ENCODE measurements at regions not wholly inside any gene's neighbourhood (a gene's known extent, or its start where the extent isn't known, plus 50 kb on each side); places are given as distances from the start of the nearest gene placed in this dataset.

DNA sequence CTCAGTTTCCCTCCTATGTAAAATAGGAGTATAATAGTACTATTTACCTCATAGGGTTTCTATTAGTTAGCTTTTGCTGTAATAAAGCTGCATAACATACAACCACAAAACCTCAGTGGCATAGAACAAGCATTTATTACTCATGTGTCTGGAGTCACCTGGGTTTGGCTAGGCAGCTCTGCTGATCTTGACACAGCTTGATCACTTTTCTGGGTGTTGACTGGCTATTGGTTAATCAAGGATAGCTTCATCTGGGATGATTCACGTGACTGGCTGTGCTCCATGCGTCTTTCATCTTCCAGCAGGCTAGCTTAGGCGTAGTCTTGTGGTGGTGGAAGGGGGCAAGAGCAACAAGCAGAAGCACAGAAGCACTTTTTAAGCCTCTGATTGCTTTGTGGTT lies 112.6 kb downstream of the SQOR start:
- Histone ChIP-seq H3K27me3 (ENCODE audit: control insufficient read depth in 4 of 4, insufficient read depth in 4 of 4, low read length in 3 of 4) (no peaks in the 10 kb centered on the region), H3K36me3 (ENCODE audit: control insufficient read depth in 4 of 4, insufficient read depth in 3 of 4, low read depth in 1 of 4, low read length in 3 of 4) (no peaks in the 10 kb centered on the region), H3K4me1 (ENCODE audit: control insufficient read depth in 4 of 4, insufficient read depth in 4 of 4, low read length in 3 of 4) (no peaks in the 10 kb centered on the region), H3K4me3 (ENCODE audit: low read depth in 1 of 3, low read length in 3 of 3) (no peak overlapping the region), H3K9ac (ENCODE audit: low read depth in 1 of 2, low read length in 2 of 2) (no peak overlapping the region), H3K27ac (ENCODE audit: low read depth in 1 of 2, low read length in 2 of 2) (no peak overlapping the region), H3K9me3 (ENCODE audit: control insufficient read depth in 4 of 4, low read length in 3 of 4) (no peaks in the 10 kb centered on the region)
- TF ChIP-seq SP1 (IDR thresholded peaks at IDR 0.05) (no peak), GABPA (IDR thresholded peaks at IDR 0.05 in 1 of 2, conservative IDR thresholded peaks at IDR 0.05 in 1 of 2) (no peak), YY1 (IDR thresholded peaks at IDR 0.05) (no peak), RXRA (IDR thresholded peaks at IDR 0.05) (no peak)
- TF ChIP-seq, protein P1, sequence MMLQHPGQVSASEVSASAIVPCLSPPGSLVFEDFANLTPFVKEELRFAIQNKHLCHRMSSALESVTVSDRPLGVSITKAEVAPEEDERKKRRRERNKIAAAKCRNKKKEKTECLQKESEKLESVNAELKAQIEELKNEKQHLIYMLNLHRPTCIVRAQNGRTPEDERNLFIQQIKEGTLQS (IDR thresholded peaks at IDR 0.05) = no peak
- TF ChIP-seq, protein P2, sequence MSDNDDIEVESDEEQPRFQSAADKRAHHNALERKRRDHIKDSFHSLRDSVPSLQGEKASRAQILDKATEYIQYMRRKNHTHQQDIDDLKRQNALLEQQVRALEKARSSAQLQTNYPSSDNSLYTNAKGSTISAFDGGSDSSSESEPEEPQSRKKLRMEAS (IDR thresholded peaks at IDR 0.05) = no peak
- no peak for DNase-seq (ENCODE audit: low spot score)
- 70% methylated on average over 3 of the region's 3 CpGs for WGBS

DNA sequence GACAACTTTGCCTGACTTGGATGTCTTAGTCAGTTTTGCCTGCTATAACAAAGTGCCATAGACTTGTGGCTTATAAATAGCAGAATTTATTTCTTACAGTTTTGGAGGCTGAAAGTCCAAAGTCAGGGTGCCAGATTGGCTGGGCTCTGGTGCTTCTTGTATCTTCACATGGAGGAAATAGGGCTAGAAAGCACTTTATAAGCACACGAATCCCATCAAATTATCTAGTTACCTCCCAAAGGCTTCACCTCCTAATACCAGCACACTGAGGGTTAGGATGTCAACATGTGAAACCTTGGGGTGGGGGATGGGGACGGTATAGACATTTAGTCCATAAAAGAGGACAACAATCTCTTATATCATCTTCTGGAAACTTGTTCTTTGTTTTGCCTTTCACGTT lies 116.8 kb downstream of the SQOR start:
- 71% methylated on average over 3 of the region's 3 CpGs for WGBS
- H3K27ac ChIP-seq (ENCODE audit: low read depth in 1 of 2, low read length in 2 of 2) = no peak overlapping the region
- no peak overlapping the region for H3K9ac ChIP-seq (ENCODE audit: low read depth in 1 of 2, low read length in 2 of 2)
- H3K4me3 ChIP-seq (ENCODE audit: low read depth in 1 of 3, low read length in 3 of 3) = no peak overlapping the region
- TF ChIP-seq HNF4G (IDR thresholded peaks at IDR 0.05) (no peak), HNF4A (conservative IDR thresholded peaks at IDR 0.05) (no peak), FOXA1 (IDR thresholded peaks at IDR 0.05) (no peak), YY1 (IDR thresholded peaks at IDR 0.05) (no peak), RXRA (IDR thresholded peaks at IDR 0.05) (no peak), FOXA2 (IDR thresholded peaks at IDR 0.05) (no peak), NR2F2 (IDR thresholded peaks at IDR 0.05) (no peak), GABPA (IDR thresholded peaks at IDR 0.05 in 1 of 2, conservative IDR thresholded peaks at IDR 0.05 in 1 of 2) (no peak)
- TF ChIP-seq, protein P3, sequence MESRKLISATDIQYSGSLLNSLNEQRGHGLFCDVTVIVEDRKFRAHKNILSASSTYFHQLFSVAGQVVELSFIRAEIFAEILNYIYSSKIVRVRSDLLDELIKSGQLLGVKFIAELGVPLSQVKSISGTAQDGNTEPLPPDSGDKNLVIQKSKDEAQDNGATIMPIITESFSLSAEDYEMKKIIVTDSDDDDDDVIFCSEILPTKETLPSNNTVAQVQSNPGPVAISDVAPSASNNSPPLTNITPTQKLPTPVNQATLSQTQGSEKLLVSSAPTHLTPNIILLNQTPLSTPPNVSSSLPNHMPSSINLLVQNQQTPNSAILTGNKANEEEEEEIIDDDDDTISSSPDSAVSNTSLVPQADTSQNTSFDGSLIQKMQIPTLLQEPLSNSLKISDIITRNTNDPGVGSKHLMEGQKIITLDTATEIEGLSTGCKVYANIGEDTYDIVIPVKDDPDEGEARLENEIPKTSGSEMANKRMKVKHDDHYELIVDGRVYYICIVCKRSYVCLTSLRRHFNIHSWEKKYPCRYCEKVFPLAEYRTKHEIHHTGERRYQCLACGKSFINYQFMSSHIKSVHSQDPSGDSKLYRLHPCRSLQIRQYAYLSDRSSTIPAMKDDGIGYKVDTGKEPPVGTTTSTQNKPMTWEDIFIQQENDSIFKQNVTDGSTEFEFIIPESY (IDR thresholded peaks at IDR 0.05) = no peak
- TF ChIP-seq, protein P2 (IDR thresholded peaks at IDR 0.05) = no peak
- no peaks in the 10 kb centered on the region for H3K9me3 ChIP-seq (ENCODE audit: control insufficient read depth in 4 of 4, low read length in 3 of 4)
- H3K4me1 ChIP-seq (ENCODE audit: control insufficient read depth in 4 of 4, insufficient read depth in 4 of 4, low read length in 3 of 4) = no peaks in the 10 kb centered on the region
- no peaks in the 10 kb centered on the region for H3K27me3 ChIP-seq (ENCODE audit: control insufficient read depth in 4 of 4, insufficient read depth in 4 of 4, low read length in 3 of 4)
- DNase-seq (ENCODE audit: low spot score) = no peak
- no peaks in the 10 kb centered on the region for H3K36me3 ChIP-seq (ENCODE audit: control insufficient read depth in 4 of 4, insufficient read depth in 3 of 4, low read depth in 1 of 4, low read length in 3 of 4)

DNA sequence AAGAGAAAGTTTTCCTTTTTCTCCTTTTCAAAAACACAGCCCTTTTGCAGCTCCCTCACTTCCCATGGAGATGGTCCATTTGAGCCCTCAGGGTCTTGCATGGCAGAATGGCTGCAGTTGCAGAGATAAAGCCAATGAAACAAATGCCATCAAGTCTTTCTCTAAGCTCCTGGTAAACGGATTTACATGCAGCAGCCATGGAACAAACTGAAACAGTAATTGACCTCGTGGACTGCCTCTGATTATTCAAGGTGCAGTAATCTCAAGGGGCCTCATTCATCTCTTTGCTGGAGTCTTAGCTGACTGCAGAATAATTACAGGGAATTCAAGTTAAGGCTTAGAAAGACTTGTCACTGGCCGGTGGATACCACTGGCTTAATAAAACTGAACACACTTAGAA lies 125.1 kb downstream of the SQOR start:
- peaks cover 0 to 9% (median 4%) of the 10 kb centered on the region in 4 donors for H3K4me1 ChIP-seq (ENCODE audit: control insufficient read depth in 4 of 4, insufficient read depth in 4 of 4, low read length in 3 of 4)
- H3K9ac ChIP-seq (ENCODE audit: low read depth in 1 of 2, low read length in 2 of 2) = no peak overlapping the region
- whole genome bisulfite sequencing = 60% methylated on average over 3 of the region's 3 CpGs
- no peak for DNase-seq (ENCODE audit: low spot score)
- H3K27ac ChIP-seq (ENCODE audit: low read depth in 1 of 2, low read length in 2 of 2) = no peak overlapping the region
- TF ChIP-seq JUND (IDR thresholded peaks at IDR 0.05) (no peak), TAF1 (conservative IDR thresholded peaks at IDR 0.05) (no peak), NR2F2 (IDR thresholded peaks at IDR 0.05) (no peak), RAD21 (IDR thresholded peaks at IDR 0.05) (no peak), FOXA1 (IDR thresholded peaks at IDR 0.05) (no peak), SP1 (IDR thresholded peaks at IDR 0.05) (no peak), HNF4A (conservative IDR thresholded peaks at IDR 0.05) (no peak), YY1 (IDR thresholded peaks at IDR 0.05) (no peak), HNF4G (IDR thresholded peaks at IDR 0.05) (no peak)
- TF ChIP-seq, protein P2 (IDR thresholded peaks at IDR 0.05) = no peak
- TF ChIP-seq, protein P4, sequence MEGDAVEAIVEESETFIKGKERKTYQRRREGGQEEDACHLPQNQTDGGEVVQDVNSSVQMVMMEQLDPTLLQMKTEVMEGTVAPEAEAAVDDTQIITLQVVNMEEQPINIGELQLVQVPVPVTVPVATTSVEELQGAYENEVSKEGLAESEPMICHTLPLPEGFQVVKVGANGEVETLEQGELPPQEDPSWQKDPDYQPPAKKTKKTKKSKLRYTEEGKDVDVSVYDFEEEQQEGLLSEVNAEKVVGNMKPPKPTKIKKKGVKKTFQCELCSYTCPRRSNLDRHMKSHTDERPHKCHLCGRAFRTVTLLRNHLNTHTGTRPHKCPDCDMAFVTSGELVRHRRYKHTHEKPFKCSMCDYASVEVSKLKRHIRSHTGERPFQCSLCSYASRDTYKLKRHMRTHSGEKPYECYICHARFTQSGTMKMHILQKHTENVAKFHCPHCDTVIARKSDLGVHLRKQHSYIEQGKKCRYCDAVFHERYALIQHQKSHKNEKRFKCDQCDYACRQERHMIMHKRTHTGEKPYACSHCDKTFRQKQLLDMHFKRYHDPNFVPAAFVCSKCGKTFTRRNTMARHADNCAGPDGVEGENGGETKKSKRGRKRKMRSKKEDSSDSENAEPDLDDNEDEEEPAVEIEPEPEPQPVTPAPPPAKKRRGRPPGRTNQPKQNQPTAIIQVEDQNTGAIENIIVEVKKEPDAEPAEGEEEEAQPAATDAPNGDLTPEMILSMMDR (IDR thresholded peaks at IDR 0.05; ENCODE audit: low read depth, low read length, missing input control) = no peak
- no peaks in the 10 kb centered on the region for H3K27me3 ChIP-seq (ENCODE audit: control insufficient read depth in 4 of 4, insufficient read depth in 4 of 4, low read length in 3 of 4)
- H3K36me3 ChIP-seq (ENCODE audit: control insufficient read depth in 4 of 4, insufficient read depth in 3 of 4, low read depth in 1 of 4, low read length in 3 of 4) = no peaks in the 10 kb centered on the region
- H3K4me3 ChIP-seq (ENCODE audit: low read depth in 1 of 3, low read length in 3 of 3) = no peak overlapping the region
- no peaks in the 10 kb centered on the region for H3K9me3 ChIP-seq (ENCODE audit: control insufficient read depth in 4 of 4, low read length in 3 of 4)
